ENCODE measurements at regions not wholly inside any gene's neighbourhood (a gene's known extent, or its start where the extent isn't known, plus 50 kb on each side); places are given as distances from the start of the nearest gene placed in this dataset.

DNA sequence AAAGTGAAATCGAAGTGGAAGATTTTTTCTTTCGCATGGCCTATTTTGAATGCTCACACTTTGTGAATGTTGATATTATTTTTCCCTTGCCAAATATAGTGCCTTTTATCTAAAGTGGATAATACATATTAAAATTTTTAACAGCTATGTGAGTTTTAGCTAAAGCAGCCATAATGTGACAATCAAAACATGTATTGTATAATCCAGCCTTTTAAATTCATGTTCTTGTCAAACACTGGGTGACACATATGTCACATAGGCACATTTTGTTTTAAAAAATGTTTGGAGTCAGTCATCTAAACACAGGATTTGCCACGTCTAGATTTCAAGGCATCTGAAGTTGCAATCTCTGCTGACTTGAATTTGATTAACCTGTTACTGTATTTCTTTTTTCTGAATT is 1256.6 kb downstream of the SLITRK1 start:
- no peaks in the 10 kb centered on the region for H3K9me3 ChIP-seq
- intact Hi-C loops (cut with DNase I) = no loop called here
- no peak overlapping the region for H3K27ac ChIP-seq
- 51 to 55% methylated on average over 3 of the region's 3 CpGs for WGBS, 2 donors
- no peak for ATAC-seq
- FAIRE-seq = no peak
- H3K27me3 ChIP-seq = no peaks in the 10 kb centered on the region
- H3K4me1 ChIP-seq = no peaks in the 10 kb centered on the region
- H3K4me3 ChIP-seq = no peak overlapping the region
- TF ChIP-seq, protein P1, sequence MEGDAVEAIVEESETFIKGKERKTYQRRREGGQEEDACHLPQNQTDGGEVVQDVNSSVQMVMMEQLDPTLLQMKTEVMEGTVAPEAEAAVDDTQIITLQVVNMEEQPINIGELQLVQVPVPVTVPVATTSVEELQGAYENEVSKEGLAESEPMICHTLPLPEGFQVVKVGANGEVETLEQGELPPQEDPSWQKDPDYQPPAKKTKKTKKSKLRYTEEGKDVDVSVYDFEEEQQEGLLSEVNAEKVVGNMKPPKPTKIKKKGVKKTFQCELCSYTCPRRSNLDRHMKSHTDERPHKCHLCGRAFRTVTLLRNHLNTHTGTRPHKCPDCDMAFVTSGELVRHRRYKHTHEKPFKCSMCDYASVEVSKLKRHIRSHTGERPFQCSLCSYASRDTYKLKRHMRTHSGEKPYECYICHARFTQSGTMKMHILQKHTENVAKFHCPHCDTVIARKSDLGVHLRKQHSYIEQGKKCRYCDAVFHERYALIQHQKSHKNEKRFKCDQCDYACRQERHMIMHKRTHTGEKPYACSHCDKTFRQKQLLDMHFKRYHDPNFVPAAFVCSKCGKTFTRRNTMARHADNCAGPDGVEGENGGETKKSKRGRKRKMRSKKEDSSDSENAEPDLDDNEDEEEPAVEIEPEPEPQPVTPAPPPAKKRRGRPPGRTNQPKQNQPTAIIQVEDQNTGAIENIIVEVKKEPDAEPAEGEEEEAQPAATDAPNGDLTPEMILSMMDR (IDR thresholded peaks at IDR 0.05) = no peak
- no peaks in the 10 kb centered on the region for H3K36me3 ChIP-seq
- no peak for DNase-seq

DNA sequence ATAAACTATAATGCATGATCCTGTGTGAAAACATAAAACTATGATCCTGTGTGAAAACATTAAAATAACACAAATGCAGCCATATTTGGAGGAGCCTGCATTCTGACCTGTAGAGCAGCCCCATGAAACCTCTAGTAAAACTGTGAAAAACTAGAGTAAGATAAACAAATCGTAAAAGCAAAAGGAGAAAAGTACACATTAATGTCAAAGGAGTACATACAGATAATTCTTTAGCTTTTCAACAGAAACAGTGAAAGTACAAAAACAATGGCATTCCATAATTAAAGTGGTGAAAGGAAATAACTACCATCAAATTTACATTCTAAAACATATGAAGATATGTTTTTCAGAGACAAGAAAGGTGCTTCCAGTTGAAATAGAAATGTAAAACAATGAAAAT is 1267.2 kb downstream of the SLITRK1 start:
- ATAC-seq (no peak), DNase-seq (no peak), FAIRE-seq (no peak)
- Histone ChIP-seq H3K27me3 (no peaks in the 10 kb centered on the region), H3K4me3 (no peak overlapping the region), H3K36me3 (no peaks in the 10 kb centered on the region), H3K9me3 (no peaks in the 10 kb centered on the region), H3K4me1 (no peaks in the 10 kb centered on the region), H3K27ac (no peak overlapping the region)
- TF ChIP-seq, protein P1 (IDR thresholded peaks at IDR 0.05) = no peak
- intact Hi-C loops (cut with DNase I) = no loop called here
- WGBS, 2 donors = 15 to 31% methylated on average over 1 of the region's 1 CpG

DNA sequence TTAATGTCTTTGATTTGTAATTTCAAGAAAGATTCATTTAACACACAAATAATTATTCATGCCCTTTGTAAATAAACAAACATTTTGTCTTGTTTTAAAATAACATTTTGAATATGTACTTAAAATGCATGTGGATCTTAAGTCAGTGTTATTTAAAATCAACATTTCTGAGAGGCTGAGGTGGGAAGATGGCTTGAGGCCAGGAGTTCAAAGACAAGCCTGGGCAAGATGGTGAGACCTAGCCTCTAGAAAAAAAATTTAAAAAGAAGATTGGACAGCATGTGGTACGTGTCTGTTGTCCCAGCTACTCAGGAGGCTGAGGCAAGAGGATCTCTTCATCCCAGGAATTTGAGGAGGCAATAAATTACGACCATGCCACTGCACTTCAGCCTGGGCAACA is 1268.2 kb downstream of the SLITRK1 start:
- Histone ChIP-seq H3K9me3 (no peaks in the 10 kb centered on the region), H3K4me3 (no peak overlapping the region), H3K27ac (no peak overlapping the region), H3K4me1 (no peaks in the 10 kb centered on the region), H3K36me3 (no peaks in the 10 kb centered on the region), H3K27me3 (no peaks in the 10 kb centered on the region)
- ATAC-seq = no peak
- TF ChIP-seq, protein P1 (IDR thresholded peaks at IDR 0.05) = no peak
- no peak for FAIRE-seq
- intact Hi-C loops (cut with DNase I) = no loop called here
- WGBS, 2 donors = 53 to 69% methylated on average over 2 of the region's 2 CpGs
- DNase-seq = no peak

DNA sequence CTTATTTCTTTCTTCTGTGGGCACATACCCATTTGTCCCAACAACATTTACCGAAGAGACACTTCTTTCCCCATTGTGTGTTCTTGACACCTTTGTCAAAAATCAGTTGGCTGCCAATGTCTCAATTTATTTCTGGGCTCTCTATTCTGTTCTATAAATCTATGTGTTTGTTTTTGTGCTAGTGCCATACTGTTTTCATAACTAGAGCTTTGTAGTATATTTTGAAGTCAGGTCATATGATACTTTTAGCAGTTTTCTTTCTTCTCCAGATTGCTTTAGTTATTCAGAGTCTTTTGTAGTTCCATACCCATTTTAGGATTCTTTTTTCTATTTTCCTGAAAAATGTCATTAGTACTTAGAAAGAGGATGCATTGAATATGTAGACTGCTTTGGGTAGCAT is 1276.3 kb downstream of the SLITRK1 start:
- no peak overlapping the region for H3K27ac ChIP-seq
- intact Hi-C loops (cut with DNase I) = no loop called here
- H3K27me3 ChIP-seq = no peaks in the 10 kb centered on the region
- TF ChIP-seq, protein P1 (IDR thresholded peaks at IDR 0.05) = no peak
- FAIRE-seq (no peak), ATAC-seq (no peak), DNase-seq (no peak)
- no peaks in the 10 kb centered on the region for H3K36me3 ChIP-seq
- no peaks in the 10 kb centered on the region for H3K4me1 ChIP-seq
- WGBS, 2 donors = 92 to 97% methylated on average over 1 of the region's 1 CpG
- no peaks in the 10 kb centered on the region for H3K9me3 ChIP-seq
- H3K4me3 ChIP-seq = no peak overlapping the region

DNA sequence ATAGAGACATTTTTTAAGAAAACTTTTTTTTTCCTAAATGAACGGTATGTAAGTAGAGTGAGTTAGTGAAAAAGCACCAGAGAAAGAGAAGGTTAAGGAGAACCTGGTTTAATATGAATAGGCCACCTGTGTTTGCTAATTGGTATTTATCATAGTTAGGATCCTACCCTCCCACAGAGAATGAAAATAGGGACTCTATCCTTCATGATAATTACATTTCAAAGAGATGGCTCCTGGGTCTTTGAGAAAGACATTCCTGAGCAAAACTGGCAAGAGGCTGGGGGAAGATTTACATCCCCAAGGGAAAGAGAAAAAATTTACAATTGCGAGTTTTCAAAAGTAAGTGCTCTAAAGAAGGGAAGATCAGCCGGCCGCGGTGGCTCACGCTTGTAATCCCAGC is 1284.5 kb downstream of the SLITRK1 start:
- TF ChIP-seq, protein P1 (IDR thresholded peaks at IDR 0.05) = no peak
- intact Hi-C loops (cut with DNase I) = no loop called here
- no peak for DNase-seq
- Histone ChIP-seq H3K36me3 (no peaks in the 10 kb centered on the region), H3K4me1 (no peaks in the 10 kb centered on the region), H3K9me3 (no peaks in the 10 kb centered on the region), H3K27me3 (no peaks in the 10 kb centered on the region), H3K27ac (no peak overlapping the region), H3K4me3 (no peak overlapping the region)
- WGBS, 2 donors = 43 to 46% methylated on average over 6 of the region's 6 CpGs
- ATAC-seq = no peak
- no peak for FAIRE-seq

Data from pancreas (tissue), 10 donors.